GM21528 (cell line): ENCODE measurements at regions not wholly inside any gene's neighbourhood (a gene's known extent, or its start where the extent isn't known, plus 50 kb on each side); places are given as distances from the start of the nearest gene placed in this dataset.
"Not testable (repeated sequence)": the region's sequence is repeated elsewhere in the genome, so short reads cannot be mapped to it uniquely, and the experiment has no call there.

ENCODE experiments used
- ATAC-seq: cut with Tn5 transposase; IDR thresholded peaks from one replicate; pipeline ENCODE4 v1.9.1; 2021; ENCODE audit warnings: mild to moderate bottlenecking, moderate library complexity; ENCODE audit not compliant: unreplicated experiment, low FRiP score

DNA sequence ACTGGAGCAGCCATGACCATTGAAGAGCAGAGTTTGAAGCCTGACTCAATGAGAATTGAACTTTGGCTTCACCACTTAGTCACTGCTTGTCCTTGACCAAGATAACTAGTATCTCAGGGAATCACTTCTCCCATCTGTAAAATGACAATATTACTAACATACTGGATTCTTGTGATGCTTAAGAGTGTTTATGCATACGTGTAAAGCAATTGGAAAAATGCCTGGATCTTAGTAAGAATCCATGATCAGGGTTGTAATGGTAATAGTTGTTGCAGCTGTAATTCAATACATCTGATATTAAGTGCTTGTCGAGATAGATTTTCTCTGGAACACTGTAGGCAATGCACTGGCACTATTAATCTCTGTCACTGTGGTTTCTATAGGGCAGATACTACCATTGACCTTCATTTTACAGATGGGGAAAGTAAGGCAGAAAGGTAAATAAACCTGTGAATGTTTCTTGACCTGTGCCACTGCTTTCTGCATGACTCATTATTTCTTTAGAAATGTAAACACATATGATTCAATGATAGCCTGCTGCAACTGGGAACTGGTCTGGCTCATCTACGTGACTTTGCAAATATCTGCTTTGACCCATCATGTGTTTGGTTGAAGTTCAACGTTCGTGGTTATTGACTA lies 662.5 kb downstream of the PLA2G4A start:
- ATAC-seq = no peak

DNA sequence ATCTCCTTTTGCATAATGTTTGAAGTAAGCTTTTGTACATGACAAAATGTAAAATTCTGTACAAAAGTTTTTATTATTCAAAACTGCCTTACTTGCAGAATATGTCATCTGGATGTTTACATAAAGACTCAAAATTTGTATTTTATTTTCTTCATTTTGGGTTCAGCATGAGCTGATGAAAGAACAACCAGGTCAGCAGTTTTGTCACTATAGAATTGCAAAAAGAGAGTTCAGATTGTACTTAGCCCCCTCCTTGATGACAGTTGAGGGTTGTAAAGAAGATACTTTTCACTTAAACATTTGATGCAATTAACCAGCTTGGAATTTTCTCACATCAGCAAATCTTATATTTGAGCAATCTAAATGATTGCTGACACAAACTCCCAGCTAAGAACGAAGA lies 669.3 kb downstream of the PLA2G4A start:
- ATAC-seq = no peak

DNA sequence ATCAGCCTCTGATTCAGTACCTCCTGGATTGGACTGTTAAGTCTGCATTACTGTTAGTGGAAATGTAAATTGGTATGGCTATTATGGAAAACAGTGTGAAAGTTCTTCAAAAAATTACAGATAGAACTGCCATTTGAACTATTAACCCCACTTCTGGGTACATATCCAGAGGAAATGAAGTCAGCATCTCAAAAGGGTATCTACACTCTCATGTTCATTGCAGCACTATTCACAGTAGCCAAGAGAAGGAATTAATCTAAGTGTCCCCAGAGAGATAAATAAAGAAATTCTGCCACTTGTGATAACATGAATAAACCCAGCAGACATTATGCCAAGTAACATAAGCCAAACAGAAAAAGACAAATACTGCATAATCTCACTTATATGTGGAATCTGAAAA lies 676.0 kb downstream of the PLA2G4A start:
- ATAC-seq = no peak

DNA sequence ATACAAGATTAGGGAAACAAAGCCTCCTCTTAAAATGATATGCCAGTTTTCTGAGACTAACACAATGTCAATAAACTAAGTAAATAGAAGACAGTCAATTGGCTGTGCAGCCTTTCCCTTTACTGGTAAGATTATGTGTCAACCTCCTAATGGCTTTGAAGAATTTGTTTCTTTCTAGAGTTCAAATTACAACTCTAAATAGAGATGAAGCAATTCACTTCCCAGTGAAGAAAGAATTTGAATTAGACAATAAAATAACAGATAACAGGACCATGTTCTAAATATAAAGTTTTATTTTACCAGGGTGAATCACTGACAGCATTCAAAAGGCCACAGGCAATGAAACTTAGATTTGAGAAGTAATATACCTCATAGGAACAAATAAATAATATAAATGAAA lies 680.3 kb downstream of the PLA2G4A start:
- ATAC-seq = no peak

DNA sequence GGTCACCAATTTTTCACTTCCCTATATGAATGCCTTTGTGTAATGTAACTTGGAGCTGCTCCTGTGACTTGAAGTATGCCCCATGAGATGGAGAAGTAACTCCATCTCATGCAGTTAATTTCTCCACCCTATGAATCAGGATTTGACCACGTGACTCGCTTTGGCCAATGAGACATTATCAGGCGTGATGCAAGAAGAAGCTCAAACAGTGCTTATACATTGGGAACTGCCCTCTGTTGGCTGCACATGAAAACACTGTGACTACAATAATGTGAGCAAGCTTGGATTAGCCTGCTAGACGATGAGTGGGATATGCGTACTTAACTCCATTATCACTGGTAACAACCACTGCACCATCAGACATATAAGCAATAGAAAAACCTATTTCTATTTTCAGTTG lies 684.4 kb downstream of the PLA2G4A start:
- no peak for ATAC-seq

DNA sequence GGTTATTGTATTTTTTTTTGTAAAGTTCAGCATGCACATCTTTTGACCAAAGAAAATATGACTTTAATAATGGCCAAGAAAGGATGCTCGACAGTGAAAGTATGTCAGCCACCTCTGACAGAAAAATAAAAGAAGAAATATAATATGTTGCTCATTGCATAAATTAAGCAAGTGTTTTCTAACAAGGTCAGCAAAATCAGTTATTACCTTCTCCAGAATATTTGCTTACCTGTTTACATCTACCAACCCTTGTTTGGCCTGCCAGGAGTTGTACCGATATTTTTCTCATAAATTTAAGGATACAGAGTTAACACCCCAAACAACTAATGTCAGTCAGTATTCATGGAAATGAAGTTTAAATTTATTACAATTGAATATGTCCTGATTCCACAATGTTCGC lies 685.4 kb downstream of the PLA2G4A start:
- no peak for ATAC-seq

DNA sequence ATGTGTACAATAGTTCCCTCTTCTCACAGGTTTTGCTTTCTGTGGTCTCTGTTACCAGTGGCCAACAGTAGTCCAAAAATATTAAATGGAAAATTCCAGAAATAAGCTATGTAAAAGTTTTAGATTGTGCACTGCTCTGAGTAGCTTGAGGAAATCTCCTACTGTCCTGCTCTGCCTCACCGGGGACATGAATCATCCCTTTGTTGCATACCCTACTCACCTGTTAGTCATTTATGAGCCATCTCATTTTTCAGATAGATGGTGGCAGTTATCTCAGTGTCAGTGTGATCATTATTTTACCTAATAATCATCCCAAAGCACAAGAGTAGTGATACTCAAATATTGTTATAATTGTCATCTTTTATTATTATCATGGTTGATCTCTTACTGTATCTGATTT lies 688.1 kb downstream of the PLA2G4A start:
- no peak for ATAC-seq

DNA sequence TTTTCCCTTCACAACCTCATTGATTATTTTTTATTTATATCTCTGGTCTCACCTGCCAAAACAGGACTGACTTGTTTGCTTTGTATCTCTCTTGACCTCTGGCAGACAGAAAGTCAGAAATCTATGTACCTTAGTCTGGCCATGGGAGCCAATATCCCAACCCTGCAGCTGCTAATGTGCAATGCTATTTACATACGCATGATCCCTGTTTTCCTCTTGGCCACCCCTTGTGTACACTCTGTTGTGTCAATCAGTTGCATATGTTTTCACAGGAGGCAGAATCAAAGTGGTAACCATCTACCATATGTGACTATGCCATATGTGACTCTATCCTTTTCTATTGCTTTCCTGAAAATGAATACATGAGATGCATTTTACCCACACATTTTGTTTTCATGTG lies 688.8 kb downstream of the PLA2G4A start:
- ATAC-seq = no peak

DNA sequence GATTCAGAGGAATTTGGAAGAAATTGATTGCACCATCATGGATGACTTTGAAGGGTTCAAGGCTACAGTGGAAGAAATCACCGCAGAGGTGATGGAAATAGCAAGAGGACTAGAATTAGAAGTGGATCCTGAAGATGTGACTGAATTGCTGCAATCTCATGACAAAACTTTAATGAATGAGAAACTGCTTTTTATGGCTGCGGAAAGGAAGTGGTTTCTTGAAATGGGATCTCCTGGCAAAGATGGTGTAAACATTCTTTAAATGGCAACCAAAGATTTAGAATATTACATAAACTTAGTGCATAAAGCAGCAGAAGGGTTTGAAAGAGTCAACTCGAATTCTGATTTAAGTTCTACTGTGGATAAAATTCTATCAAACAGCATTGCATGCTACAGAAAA lies 698.6 kb downstream of the PLA2G4A start:
- no peak for ATAC-seq

DNA sequence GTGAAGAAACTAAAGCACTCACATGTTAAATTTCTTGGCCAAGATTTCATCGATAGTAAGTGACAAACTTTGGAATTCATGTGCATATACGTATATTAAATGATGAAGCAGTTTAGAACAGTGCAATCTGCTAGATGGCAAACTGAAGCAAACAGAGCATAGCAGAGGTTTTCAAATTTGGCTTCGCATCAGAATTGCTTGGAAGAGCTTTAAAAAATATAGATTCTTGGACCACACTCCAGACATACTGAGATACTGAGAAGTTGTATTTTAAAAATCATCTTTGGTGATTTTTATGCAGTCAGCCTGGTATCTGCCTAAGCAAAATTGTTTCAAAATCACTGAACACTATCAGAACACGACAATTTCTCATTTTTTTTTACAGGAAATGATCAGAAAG lies 709.2 kb downstream of the PLA2G4A start:
- no peak for ATAC-seq

DNA sequence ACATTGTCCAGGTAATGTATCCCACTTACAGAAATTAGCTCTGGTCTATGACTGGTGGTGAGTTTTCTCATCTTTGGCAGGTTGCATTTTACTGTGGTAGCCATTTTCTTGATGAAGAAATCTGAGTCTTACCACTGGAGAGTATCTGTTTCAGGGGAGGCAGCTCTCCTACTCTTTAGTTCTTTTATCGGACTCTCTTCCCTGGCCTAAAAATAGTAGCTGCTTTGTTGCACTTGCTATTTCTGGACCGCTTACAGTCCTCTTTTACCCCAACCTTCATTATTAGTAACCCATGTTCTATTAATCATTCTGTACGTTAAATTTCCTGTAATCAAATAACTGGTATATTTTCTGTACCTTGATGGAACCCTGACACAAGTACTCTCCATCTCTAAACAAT lies 720.8 kb downstream of the PLA2G4A start:
- no peak for ATAC-seq

DNA sequence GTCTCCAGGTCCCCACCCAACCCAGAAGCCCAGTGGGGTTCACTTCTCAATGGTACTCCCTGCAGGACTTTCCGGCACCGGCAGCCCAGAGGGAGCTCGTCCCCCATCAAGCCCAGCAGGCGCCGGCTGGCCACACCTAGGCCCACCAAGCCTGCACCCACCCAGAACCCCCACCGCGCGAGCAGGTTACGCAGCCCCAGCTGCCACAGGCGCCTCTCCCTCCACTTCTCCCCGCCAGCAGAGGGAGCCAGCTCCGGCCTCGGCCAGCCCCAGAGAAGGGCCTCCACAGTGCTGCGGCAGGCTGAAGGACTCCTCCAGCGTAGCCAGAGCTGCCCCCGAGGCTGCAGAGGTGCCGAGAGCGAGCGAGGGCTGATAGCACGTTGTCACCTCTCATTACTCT lies 722.3 kb downstream of the PLA2G4A start:
- ATAC-seq = no peak

DNA sequence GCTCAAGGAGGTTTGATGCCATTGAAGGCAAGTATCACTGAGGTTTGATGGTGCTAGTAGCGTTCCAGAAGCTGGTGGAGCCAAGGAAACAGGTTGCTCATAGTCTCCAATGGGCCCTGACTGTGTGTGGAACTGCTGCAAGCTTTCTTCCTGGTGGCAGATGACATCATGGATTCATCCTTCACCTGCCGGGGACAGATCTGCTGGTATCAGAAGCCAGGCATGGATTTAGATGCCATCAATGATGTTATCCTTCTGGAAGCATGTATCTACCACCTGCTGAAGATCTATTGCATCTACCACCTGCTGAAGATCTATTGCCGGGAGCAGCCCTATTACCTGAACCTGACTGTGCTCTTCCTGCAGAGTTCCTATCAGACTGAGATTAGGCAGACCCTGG lies 734.4 kb downstream of the PLA2G4A start:
- ATAC-seq = no peak

DNA sequence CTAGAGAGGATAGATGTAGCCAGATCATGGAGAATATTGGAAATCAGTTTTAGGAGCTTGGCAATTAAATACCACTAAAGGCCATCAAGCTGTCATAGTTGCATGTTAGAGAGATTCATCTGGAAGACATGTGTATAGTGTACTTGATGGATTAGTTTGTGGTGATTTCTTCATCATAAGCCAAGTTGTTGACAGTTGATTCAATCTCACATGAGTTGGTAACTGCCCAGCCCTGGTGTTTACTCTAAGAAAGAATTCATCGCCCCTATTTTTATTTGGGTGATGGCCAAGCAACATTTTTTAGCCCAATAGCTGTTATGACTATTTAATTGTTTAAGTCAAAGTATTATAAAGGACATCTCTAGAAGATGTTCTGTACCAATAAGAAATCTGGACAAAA lies 737.6 kb downstream of the PLA2G4A start:
- ATAC-seq = no peak

DNA sequence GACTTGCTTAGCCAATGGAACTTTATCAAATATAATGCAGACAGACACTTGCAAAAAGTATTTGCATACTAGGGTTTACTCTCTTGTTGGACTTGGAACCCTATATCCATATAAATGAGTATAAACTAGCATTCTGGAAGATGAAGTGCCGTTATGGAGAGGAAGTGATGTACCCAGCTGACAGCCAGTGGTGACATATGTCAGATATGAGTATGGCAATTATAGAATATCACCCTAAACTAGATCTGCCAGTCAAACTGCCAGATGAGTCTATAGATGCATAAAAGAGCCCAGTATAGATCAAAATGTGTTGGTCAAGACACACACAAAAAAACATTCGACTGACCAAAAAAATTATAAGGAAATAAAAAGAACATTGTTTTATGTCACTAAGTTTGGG lies 739.3 kb downstream of the PLA2G4A start:
- ATAC-seq = no peak

DNA sequence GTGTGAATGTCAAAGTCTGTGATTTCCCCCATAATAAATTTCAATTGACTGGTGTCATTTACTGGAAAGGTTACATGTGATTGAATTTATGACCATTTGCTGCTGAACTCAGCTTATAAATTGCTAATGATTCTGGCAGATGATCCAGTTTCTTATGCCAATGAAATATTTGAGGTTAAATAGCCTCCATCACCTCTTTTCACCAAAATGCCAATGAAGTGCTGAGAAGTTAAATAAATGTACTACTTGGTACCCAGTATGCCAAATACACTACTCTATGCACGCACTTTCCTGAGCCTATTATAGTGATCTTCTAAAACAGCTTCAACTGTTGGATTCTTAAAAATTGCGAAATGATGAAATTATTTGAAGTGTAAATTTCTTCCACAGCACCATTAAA lies 741.4 kb downstream of the PLA2G4A start:
- ATAC-seq = no peak

DNA sequence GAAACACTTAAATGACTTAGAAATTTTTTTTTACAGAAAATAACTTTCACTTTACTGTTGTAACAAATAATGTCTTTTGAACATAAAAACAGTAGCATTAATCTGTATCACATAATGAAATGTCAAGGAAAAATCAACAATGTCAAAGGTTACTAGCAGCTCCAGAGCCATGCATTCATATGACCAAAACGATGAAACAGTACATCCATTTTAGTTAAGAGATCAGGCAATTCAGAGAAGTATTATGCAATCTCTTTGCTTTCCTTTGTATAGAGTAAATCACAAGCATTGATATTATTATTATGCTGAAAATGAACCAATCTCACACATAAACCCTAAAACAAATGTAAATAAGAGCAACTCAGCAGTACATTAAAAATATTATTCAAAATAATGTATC lies 748.9 kb downstream of the PLA2G4A start:
- no peak for ATAC-seq

DNA sequence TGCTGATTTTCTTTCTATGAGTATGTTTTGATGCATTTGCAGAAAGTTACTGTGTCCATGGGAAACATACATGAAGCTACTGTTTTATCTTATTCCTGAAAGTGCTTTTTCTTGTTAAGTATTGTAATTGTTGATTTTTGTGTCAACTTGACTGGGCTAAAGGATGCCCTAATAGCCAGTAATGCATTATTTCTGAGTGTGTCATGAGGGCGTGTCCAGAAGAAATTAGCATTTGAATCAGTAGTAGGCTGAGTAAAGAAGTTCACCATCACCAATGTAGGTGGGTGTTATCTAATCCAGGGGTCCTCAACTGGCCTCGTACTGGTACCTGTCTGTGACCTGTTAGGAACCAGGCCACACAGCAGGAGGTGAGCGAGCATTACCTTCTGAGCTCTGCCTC lies 760.2 kb downstream of the PLA2G4A start:
- ATAC-seq = no peak

DNA sequence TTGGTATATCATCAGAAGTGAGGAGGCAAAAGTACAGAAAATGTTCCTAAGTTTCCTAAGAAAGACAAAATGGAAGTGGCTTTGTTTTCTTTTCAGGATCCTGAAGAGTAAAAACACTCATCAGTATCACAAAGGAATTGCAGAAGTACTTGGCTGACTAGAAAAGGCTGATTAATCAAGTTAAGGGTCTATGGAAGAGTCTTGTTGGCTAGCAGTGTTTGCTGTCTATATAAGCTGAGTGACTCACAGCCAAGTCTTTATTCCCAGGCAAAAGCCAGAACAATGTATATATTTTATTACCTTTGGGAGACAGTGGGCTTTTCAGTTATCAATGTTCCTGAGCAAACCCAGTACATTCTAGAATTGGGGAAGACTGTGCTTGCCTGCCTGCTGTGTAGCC lies 777.0 kb downstream of the PLA2G4A start:
- no peak for ATAC-seq

DNA sequence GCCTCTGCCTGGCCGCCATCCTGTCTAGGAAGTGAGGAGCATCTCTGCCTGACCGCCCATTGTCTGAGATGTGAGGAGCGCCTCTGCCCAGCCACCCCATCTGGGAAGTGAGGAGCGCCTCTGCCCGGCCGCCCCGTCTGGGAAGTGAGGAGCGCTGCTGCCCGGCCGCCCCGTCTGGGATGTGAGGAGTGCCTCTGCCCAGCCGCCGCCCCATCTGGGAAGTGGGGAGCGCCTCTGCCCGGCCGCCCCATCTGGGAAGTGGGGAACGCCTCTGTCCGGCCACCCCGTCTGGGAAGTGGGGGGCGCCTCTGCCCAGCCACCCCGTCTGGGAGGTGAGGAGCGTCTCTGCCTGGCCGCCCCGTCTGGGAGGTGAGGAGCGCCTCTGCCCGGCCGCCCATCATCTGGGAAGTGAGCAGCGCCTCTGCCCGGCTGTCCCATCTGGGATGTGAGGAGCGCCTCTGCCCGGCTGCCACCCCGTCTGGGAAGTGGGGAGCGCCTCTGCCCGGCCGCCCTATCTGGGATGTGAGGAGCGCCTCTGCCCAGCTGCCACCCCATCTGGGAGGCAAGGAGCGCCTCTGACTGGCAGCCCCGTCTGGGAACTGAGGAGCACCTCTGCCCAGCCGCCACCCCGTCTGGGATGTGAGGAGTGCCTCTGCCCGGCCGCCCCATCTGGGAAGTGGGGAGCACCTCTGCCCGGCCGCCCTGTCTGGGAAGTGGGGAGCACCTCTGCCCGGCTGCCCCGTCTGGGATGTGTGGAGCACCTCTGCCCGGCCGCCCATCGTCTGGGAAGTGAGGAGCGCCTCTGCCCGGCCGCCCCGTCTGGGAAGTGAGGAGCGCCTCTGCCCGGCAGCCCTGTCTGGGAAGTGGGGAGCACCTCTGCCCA lies 787.3 kb downstream of the PLA2G4A start:
- not testable (repeated sequence) for ATAC-seq

DNA sequence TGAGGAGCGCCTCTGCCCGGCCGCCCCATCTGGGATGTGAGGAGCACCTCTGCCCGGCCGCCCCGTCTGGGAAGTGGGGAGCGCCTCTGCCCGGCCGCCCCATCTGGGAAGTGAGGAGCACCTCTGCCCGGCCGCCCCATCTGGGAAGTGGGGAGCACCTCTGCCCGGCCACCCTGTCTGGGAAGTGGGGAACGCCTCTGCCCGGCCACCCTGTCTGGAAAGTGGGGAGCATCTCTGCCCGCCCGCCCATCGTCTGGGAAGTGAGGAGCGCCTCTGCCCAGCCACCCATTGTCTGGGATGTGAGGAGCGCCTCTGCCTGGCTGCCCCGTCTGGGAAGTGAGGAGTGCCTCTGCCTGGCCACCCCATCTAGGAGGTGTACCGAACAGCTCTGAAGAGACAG lies 788.1 kb downstream of the PLA2G4A start:
- not testable (repeated sequence) for ATAC-seq

DNA sequence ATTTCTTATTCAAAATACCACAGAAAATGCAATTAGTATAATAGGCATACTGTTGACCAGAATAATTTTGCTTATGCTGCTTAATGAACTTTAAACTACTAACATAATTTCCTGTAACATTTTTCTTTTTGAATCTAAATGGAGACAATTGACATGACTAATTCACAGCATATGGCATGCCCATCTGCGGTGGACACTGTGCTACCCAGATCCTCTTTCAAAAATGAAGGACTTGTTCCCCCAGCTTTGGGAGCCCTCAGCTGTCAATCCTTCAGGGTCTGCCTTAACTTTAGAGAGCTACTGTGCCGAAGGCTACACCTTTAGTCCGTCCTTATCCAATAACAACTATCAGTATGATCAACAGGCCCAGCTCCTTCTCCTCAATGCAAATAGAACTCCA lies 789.0 kb downstream of the PLA2G4A start:
- ATAC-seq = no peak
